GM21723 (cell line): ENCODE measurements at regions not wholly inside any gene's neighbourhood (a gene's known extent, or its start where the extent isn't known, plus 50 kb on each side); places are given as distances from the start of the nearest gene placed in this dataset.
"Not testable (repeated sequence)": the region's sequence is repeated elsewhere in the genome, so short reads cannot be mapped to it uniquely, and the experiment has no call there.

Experiments used
- ATAC-seq: cut with Tn5 transposase; IDR thresholded peaks from one replicate; pipeline ENCODE4 v1.9.1; 2021; ENCODE audit warnings: mild to moderate bottlenecking, moderate library complexity; ENCODE audit not compliant: unreplicated experiment

DNA sequence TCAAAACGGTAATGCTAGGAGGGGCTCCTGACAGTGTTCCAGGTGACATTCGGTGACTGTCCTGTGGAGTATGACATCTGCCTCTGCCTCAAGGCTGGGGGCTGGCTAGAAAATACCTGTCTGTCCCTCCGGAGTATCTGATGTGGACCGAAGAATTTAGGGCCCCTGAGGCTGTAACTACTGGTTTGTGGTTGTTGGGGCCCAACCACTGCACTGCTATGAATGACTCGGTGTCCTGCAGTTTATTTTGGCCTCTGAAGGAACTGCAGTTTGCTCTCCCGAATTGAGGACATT is 198.9 kb upstream of the CAND1 start:
- ATAC-seq, result no peak

DNA sequence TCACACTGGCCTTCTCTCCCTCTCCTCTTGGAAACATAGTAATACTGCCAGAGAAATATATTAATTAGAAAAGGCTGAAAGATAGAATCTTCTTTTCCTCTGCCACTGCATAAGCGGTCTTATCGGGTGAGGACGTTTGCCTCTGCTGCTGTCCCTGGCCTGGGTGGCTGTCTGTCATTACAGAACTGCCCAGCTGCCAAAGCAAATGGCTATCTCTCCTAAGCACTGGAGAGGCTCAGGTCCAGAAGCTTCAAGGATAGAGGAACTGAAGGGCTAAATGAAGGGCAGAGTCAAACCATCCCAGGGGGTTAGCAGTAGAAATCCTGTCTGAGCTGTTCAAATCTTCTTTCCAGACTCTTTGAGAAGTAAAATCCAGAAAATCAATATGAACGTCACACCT is 198.6 kb upstream of the CAND1 start:
- no peak for ATAC-seq

DNA sequence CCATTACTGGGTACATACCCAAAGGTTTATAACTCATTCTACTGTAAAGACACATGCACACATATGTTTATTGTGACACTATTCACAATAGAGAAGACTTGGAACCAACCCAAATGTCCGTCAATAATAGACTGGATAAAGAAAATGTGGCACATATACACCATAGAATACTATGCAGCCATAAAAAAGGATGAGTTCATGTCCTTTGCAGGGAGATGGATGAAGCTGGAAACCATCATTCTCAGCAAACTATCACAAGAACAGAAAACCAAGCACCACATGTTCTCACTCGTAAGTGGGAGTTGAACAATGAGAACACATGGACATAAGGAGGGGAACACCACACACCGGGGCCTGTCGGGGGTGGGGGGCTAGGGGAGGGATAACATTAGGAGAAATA is 196.9 kb upstream of the CAND1 start:
- not testable (repeated sequence) for ATAC-seq

DNA sequence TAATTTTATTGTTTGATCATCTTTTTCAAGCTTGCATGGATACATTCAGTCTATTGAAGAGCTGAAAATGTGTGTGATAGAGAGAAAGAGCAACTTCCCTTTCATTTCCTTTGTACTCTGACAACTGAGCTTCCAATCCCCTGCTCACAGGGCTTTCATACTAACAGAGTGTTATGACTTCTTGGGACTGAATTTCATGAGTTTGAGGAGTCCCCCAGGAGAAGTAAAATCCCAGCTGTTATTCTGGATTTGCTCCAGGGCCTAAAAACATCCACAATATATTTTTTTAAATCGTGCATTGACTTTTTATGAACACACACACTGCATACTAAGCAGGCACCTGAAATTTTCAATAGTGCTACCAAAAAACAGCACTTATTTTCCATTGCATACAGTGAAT is 195.8 kb upstream of the CAND1 start:
- no peak for ATAC-seq

DNA sequence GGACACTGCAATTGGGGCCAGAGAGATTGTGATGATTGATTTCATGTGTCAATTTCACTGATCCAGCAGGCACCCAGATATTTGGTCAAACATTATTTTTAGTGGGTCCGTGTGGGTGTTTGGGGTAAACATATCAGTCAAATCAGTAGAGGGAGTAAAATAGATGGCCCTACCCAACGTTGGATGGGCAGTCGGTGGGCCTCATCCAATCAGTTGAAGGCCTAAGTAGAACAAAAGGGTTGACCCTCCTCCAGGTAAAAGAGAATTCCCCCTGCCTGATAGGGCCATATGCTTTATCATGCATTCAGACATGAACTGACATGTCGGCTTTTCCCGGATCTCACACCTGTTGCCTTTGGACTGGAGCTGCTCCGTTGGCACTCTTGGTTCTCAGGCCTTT is 195.1 kb upstream of the CAND1 start:
- no peak for ATAC-seq

DNA sequence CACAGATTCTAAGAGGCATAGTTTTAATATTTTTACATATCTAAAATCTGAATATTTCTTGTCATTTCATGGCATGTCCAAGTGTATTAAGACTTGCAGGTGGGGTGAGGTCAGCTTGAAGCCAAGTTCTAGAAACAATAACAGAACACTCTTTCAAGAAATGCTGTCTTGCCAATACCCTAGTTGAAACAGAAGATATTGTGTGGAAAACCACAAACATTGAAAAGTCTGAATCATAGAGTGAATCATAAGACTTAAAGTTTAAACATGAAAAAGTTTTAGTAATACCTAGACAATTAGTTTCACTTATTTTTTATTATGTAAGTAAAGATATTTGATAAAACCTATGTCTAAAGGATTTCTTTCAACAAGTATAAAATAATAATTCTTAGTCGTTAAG is 191.5 kb upstream of the CAND1 start:
- no peak for ATAC-seq

DNA sequence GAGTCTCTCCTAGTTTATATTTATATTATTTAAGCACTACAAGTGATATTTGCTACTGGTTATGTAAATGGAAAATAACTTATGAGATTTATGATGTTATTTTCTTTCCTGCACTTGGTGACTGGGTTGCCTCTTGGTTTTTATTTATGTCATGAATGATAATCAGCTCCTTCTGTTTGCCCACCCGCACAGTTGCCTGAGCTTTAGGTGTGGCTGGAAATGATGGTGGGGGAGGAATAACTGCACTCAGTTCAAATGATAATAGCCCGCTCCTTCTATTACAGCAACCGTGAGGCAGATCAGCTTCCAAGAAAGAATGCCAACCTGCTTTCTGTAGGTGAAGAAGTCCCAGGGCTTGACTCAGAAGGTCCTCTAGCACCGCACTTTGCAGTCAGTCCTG is 190.2 kb upstream of the CAND1 start:
- no peak for ATAC-seq

DNA sequence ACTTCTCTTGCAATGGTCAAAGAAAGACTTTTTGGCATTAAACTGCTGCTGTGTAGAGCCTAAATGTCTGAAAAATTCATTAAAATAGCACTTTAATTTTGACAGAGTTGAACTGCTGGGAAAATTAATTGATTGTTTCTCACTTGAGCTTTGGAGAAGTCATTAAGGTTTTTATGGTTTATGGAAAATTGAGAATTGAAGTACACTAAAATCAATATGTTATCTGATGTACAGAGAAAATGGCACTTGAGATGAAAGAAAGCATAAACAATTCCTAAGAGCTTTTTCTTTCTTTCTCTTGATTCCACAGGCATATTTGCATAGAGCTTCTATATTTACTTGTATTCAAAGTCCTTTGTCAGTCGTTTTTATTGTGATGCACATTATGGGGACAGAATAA is 188.5 kb upstream of the CAND1 start:
- ATAC-seq, result no peak

DNA sequence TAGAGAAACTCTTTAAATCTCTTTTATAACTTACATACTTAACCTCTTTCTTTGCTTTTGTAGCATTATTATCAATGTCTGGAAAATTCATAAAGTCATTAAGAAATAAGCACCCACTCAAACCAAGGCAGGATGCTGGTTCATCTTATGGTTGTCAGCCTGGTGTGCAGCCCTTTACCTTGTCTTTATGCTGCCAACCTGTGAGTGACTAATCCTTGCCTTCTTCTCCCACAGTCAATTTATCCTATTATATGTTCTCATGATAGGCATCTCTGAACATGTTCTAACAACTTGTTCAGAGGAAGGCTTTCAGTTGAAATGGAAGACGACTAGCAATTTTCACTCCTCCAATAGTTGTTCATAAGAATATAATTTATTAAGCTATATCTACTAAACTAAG is 186.9 kb upstream of the CAND1 start:
- ATAC-seq, result no peak

DNA sequence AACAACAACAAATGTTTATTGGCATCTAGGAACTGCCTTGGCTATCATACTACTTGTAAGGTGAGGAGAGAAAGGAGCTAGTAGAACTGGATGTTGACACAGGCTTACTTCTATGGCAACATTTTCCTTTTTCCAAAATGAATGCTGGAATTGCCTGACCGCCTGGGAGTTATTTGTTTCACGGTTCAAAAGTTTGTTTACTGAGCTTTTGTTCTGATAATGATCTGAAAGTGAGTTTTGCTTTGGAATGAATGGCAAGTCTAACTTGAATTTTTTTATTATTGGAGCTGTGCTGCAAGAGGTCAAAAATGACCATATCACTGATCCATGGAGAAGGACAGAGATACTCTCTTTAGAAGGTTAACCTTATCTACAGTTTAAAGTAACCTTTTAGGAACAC is 183.5 kb upstream of the CAND1 start:
- ATAC-seq, result no peak

DNA sequence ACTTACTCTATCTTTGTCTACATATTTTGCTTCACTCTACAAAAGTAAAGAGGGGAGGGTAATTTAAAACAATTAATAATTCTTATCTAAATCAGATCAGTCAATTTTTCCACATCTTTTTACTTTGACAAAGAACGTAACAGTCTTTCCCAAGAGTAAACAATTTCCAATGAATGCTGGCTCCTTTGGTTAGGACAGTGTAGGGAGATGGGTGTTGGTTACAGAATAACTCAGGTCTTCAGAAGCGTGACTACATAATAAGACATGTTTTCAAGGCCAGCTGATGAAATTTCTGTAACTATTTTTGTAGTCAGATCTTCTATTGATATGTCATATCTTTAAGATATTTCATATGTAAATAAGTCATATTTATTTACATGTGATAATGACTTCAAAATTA is 183.0 kb upstream of the CAND1 start:
- no peak for ATAC-seq

DNA sequence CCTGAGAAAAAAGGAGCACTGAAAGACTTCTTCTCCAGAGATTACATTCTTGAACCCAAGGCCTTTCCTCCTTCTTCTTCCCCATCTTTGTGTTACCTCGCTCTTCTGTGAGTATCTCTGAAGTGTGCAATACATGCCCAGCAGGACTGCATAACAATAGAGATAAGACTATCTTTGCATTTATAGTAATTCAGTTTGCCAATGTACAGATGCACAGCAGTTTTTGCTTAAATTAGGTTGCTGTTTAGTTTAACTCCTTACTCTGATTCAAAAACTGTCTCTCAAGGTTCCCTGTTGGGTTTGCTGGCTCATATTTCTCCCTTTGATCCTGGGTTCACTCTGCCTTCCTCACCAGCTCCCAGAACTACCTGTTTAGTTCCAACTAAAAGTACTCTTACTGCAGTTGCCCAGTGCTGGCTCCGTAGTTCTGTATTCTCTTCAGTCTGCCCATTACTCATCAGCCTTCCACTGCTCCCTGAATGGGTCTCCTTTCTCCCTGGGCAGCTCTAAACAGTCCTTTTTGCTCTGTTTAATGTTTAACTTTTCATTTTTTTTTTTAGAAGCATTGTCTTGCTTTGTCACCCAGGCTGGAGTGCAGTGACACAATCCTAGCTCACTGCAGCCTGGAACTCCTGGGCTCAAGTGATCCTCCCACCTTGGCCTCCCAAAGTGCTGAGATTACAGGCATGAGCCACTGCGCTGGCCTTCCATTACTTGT is 180.6 kb upstream of the CAND1 start:
- ATAC-seq, result no peak

DNA sequence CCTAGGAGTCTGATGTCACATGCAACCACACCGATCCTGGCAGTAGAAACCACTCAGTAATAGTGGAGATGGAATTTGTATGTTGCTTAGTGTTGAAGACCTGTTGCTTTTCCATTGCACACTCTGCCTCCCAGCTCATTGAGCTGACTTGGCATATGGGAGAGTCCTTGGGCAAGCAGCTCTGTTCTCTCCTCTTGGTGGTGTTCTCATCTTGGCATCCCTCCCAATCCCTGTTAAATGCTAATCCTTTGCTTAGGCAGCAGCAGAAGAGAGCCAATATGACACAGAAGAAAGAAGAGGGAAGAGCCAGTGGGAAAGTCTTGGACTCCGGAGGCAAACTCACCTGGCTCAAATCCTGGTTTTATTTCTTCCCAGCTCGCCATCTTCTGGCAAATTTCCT is 178.0 kb upstream of the CAND1 start:
- ATAC-seq, result no peak

DNA sequence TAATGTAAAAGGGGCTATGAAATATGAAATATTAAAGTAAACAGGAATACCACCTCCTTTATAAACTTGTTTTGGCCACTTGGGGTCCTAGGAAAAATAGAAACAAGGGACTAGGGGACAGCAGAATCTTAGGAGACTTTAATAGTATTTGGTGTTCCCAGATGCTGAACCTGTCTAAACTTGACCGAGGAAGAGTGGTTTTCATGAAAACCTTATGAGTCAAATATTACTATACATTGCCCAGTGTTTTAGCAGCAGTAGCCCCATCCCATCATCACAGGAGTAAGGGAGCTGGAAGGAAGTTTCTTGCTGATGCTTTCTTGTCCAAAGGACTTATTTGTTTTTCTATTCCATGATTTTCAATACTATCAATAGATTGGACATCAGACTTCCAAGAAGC is 177.5 kb upstream of the CAND1 start:
- no peak for ATAC-seq

DNA sequence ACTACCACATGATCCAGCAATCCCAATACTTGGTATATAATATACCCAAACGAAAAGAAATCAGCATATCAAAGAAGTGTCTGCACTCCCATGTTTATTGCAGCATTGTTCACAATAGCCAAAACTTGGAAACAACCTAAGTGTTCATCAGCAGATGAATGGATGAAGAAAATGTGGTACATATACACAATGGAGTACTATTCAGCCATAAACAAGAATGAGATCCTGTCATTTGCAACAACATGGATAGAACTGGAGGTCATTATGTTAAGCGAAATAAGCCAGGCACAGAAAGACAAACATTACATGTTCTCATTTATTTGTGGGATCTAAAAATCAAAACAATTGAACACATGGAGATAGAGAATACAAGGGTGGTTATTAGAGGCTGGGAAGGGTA is 176.2 kb upstream of the CAND1 start:
- not testable (repeated sequence) for ATAC-seq

DNA sequence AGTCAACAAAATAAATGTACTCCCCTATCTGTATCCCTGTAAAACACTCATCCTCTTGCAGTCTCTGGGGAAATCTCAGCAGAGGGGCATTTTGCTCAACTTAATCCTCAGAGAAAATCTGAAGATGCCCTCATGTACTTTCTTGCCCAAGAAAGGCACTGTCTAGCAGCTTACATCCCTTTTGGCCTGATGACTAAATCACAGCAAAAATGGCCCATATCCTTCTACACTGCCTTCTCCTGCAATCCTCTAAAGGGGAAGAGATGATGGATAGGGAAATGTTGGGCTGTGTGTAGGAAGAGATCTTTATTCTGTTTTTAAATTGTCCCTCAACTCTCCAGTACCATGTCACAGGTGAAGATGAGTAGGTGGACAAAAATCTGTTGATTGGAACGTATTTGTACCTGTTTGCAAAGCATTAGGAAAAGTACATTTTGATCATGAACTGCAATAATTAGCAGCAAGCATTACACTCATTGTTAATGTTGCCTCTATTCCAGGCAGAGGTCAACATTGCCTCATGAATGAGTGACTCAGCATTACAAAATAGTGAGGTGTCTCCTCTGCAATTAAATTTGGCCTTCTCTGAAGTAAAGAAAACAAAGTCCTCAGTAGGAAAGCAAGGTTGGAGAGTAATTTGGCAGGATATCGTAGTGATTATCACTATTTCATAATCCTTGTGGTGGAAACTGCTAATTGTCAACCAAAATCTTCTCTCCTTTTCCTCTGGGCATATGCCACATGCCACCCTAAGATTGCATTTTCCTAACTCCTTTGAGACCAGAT is 172.4 kb upstream of the CAND1 start:
- ATAC-seq, result no peak

DNA sequence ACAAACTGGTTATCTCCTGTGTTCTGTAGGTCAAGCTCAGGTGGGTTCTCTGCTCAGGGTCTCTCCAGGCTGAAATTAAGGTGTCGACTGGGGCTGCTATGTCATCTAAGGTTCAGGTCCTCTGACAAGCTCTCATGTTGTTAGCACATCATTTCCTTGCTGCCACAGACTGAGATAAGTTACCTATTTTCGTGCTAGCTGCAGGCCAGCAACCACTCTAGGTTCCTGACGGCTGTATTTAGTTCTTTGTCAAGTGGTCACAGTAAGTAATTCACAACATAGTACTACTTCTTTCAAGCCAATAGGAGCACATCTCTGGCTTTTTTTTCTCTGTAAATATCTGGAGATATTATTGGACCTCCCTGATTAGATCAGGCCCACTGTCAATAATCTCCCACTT is 169.3 kb upstream of the CAND1 start:
- no peak for ATAC-seq

DNA sequence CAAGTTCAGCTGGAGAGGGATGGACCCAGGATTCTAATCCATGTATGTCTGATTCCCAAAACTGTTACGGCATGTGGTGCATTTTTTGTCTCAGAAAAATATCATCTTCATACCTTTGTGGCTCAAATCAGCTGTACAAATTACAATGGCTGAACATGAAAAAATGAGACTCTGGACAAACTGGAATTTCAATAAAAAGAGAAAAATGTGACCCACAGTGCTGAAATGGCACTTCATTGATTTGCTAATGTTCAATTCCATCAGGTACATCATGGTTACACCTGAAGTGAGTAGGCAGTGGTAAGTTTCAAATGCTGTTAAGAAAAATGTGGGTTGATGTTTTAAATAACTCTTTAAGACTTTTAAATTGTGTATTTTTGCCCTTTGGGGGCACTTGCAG is 165.6 kb upstream of the CAND1 start:
- no peak for ATAC-seq

DNA sequence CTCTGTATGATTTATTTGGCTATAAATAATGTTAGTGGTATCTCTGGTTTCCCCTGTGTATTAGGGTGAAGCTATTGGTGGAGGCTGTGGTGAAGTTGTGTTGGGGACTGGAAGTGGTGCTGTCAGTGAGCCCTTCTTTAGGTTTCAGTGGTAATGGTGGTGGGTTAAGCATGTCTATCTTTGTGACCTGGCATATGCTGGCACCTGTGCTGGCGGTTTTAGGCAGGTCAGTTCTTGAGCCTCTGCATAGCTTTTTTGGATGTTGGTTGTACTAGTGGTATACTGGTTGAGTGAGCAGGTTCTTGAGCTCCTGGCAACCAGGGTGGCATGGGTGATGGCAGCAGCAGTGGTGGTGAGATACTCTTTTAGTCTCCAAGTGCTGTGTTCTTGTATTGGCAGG is 161.9 kb upstream of the CAND1 start:
- ATAC-seq, result no peak

DNA sequence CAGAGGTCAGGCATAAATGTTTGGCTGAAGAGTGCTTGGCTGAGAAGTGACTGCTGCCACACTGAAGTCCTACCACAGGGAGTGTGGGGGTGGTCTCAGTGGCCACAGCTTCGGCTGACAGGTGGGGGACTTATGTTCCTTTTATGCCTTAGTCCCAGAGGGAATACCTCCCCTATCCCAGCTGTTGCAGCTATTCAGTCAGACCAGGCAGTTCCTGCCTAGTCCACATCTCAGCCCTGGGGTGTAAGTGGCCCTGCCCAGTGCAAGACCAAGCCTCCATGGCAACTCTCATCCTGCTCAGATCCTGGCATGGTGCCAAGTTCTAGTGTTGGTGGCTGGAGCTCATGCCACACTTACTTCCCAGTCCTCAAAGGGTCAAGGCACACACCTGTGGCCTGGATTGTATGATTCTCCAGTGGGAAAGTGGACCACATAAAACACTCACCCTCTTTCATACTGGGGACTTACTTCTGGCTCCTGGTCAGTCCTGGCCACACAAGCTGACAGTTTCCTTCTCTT is 161.3 kb upstream of the CAND1 start:
- no peak for ATAC-seq

DNA sequence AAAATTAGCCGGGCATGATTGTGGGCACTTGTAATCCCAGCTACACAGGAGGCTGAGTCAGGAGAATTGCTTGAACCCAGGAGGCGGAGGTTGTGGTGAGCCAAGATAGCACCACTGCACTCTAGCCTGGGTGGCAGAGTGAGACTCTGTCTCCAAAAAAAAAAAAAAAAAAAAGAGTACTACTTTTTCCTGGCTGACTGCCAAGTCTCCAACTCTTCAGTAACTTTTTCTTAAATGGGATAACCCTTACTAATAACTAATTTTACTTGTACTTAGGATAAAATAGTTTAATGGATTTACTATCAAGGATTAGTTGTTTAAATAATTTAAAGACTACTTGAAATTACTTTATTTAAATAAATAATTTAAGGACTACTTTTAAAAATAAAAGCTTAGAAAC is 158.8 kb upstream of the CAND1 start:
- ATAC-seq, result not testable (repeated sequence)

DNA sequence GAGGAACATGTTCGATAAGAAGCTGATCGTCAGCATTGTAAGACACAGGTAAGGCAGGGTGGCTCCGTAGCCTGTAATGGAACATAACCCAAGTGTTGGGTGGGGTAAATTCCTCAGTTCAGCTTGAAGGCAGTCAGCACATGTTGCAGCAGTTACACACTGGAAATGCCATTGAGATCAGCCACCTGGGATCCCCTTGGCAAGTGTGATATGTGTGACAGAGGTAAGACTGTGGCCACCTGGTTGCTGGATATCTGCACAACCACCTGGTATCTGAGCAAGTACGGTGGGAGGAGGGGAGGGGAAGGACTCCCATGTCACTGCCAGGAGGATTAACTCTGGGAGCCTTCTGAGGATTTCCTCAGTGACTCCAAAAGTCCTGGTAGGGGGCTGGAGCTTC is 158.0 kb upstream of the CAND1 start:
- ATAC-seq, result no peak

DNA sequence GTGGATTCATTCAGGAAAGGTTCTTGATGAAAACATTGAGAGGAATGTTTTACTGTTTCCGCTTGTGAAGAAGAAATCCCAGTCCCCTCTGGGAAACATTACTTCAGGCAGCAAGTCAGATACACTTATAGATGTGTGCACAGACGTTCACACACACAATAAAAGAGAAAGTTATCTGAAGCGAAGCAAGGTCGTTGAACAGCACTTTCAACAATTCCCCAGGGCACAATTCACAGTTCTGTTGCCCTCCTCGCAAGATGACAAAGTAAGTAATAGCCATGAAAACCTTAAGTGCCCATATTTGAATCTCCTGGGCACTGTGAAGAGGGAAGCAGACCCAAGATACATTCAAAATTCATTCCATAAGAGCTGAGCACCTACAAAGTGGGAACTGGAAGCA is 156.6 kb upstream of the CAND1 start:
- ATAC-seq, result no peak
